Left forelimb (tissue), 1 donor: ENCODE measurements at regions not wholly inside any gene's neighbourhood (a gene's known extent, or its start where the extent isn't known, plus 50 kb on each side); places are given as distances from the start of the nearest gene placed in this dataset.
"Not testable (repeated sequence)": the region's sequence is repeated elsewhere in the genome, so short reads cannot be mapped to it uniquely, and the experiment has no call there.

Experiments used
- DNase-seq: peaks from one replicate; pipeline ENCODE4 v3.0.0-alpha.2; 2018; ENCODE audit warnings: low spot score

DNA sequence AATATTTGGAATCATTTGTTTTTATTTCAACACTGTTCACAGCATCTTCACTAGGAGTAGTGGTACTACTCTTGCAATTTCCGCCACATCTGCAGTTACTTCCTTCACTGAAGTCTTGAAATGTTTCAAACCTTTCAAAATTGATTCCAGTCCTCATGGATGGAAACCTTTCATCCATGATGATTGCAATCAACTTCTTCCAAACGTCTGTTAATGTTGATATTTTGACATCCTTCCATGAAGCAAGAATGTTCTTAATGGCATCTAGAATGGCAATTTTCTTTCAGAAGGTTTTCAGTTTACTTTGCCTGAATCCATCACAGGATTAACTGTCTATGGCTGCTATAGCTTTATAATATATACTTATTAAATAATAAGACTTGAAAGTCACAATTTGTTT, 736.8 kb upstream of the CA10 start:
- DNase-seq = no peak

DNA sequence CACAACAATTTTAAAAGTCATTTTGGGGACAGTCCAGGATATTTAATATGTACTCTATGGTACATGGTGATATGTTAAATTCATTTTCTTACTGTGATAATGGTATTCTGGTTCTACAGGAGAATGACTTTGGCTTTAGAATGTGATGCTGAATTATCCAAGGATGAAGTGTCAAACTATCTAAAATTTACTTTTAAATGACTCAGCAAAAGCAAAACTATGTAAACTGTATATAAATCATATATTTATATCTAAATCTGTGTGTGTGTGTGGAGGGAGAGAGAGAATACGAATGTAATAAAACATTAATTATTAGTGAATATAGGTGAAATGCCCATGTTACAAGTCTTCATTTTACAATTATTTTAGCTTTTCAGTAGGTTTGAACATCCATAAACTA, 733.8 kb upstream of the CA10 start:
- DNase-seq = no peak

DNA sequence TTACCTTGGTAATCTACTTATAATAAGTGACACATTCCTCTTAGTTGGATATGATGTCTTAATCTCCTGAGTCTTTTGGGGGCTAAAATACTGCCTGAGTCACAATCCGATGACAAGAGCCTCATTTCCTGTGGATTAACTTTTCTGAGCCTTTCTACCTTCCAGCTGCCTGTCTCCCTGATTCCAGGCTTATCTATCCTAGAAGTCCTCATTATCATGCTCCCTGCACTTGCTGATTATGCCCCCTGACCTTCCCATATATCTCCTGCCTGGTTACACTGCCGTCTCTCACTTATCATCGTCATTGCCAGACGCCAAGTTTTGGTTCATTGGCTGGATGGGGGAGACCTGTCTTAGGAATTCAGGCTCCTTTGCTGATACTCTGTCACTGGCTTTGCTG, 727.4 kb upstream of the CA10 start:
- DNase-seq = no peak

DNA sequence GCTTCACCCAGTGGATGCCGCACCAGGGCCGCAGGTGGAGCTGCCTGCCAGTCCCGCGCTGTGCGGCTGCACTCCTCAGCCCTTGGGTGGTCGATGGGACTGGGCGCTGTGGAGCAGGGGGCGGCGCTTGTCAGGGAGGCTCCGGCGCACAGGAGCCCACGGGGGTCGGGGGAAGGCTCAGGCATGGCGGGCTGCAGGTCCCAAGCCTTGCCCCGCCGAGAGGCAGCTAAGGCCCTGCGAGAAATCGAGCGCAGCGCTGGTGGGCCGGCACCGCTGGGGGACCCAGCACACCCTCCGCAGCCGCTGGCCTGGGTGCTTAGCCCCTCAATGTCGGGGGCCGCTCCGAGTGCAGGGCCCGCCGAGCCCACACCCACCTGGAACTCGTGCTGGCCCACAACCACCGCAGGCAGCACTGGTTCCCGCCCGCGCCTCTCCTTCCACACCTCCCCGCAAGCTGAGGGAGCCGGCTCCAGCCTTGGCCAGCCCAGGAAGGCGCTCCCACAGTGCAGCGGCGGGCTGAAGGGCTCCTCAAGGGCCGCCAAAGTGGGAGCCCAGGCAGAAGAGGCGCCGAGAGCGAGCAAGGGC, 725.5 kb upstream of the CA10 start:
- not testable (repeated sequence) for DNase-seq

DNA sequence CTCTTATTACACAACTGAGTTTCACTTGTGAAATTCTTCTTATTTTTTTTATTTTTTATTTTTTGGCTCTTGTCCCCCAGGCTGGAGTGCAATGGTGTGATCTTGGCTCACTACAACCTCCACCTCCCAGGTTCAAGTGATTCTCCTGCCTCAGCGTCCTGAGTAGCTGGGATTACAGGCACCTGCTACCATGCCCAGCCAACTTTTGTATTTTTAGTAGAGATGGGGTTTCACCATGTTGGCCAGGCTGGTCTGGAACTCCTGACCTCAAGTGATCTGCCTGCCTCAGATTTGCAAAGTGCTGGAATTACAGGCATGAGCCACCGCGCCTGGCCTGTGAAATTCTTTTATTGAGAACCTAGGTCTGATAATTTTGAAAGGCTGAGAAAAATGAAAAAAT, 688.3 kb upstream of the CA10 start:
- not testable (repeated sequence) for DNase-seq

DNA sequence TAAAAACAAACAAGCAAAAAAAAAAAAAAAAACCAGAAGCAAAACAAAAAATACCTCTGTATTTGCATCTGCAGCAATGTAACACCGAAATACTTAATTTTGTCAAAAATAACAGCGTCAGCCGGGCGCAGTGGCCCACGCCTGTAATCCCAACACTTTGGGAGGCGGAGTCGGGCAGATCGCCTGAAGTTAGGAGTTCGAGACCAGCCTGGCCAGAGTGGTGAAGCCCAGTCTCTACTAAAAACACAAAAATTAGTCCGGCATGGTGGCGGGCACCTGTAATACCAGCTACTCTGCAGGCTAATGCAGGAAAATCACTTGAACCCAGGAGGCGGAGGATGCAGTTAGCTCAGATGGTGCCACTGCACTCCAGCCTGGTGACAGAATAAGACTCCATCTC, 683.5 kb upstream of the CA10 start:
- no peak for DNase-seq

DNA sequence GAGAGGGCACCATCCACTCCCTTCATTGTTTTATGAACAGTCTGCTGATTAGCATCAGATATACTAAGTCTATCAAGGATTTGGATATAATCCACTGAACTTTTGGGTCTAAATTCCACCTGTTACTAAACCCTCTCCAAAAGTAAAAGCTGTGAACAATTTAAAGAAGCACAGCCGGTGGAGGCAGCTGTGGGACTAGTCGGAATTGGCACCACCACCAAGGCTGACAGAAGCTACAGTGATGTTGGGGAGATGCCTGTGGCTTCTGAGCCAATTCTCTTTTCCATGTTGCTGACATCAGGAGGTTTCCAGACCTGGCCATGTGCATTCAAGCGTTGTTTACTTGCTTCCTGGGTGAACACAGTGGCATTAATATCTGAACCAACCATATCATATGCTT, 679.0 kb upstream of the CA10 start:
- no peak for DNase-seq

DNA sequence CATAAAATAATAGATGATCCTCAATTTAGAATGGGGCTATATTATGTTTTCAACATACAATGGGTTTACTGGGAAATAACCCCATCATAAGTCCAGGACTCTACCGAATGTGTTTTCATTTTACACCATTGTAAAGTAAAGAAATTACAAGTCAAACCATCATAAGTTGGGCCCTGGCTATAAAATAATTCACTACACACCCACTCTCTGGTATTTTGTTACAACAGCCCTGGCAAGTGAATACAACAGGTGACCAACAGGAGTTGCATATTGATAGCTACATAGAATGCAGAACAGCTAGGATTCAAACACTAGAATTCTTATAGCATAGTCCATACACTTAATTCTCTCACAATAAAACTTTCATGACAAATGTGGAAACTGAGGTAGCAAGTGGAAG, 673.0 kb upstream of the CA10 start:
- no peak for DNase-seq

DNA sequence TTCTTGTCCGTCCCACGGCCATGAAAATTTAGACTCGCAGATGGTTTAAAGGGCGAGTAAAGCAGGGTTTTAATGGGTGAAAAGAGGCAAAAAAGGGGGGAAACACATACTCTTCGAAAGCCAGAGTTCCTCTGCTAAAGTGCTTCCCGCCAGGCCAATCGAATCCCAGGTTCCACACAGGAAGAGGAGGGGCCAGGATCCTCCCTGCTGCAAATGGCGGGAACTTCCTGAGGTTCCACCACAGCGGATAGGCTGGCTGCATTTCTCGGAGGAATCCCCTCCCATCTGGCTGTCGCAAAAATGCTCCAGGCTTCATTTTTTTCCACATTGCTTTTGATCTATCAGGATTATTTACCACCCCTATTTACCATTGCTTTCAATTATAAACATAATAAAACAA, 670.1 kb upstream of the CA10 start:
- DNase-seq = no peak

DNA sequence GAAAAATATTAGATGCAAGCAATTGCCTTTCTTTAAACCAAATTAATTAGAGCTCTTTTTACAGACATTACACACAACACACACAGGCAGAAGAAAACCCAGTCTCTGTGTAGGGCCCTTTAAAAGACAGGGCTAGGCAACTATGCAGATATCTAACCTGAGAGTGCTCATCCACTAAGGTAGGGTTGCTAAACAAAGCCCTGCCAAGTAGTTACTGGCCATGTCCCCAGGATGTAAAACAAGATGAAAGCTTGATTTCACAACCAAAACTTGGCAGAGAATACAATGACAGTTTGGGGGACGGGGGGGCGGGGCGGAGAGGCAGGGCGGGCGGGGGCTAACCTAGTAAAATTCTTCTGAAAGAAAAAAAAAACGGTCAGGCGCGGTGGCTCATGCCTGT, 669.0 kb upstream of the CA10 start:
- no peak for DNase-seq

DNA sequence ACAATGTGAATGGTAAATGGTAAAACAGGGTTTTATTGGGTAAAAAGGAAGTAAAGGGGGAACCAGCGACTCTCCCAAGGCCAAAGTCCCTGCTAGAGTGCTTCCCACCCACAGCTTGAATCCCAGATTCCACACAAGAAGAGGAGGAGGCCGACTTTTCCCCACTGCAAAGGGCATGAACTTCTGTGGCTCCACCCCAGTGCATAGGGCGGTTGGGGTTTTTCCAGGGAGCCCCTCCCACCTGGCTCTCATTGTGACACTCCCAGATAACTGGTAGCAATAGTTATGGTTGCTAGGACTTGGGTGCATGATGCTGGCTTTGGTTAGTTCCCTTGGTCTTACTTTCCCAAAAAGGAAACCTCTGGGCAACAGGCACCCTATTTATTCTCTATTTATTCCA, 666.0 kb upstream of the CA10 start:
- DNase-seq = no peak

DNA sequence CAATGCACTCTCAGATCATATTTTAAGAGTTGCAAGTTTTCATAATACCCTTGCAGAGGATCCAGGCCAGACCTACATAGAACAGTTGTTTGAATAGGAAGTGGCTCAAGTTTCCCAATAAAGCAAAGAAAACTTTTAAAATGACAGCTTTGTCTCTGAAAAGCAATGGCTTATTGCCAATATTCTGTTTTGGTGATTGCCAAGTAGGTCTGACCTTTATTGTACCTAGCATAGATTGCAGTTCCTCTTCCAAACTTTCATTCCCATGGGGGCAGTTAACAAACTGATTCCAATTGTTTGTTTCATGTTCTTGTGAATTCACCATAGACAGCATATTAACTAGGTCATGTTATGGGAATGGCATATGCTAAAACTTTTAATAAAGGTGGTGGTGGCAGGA, 664.6 kb upstream of the CA10 start:
- DNase-seq = no peak

DNA sequence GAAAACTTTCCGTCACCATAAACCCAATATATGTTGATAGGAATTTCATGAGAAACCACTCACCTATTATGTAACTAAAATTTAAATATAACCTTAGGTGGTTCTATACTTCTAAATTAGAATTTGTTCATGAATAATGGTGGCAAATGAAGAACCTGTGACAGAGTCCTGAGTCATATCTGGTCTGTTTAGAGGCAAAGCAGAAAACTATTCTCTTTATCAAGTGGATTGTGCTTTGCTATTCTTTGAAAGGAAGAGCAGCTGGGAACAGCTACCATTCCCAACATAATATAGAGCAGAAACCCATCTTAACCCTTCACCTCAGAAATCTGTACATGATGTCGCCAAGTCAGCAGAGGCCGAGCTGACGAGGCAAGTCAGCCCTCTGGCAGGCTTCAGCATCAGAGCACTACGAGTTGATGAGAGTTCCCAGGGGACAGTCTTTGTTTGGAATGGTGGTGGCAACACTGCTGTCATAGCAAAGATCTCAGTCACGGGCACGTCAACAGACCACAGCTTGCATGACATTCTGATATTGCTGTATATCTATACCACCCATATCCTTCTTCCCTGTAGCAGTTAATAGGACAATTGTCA, 631.9 kb upstream of the CA10 start:
- no peak for DNase-seq

DNA sequence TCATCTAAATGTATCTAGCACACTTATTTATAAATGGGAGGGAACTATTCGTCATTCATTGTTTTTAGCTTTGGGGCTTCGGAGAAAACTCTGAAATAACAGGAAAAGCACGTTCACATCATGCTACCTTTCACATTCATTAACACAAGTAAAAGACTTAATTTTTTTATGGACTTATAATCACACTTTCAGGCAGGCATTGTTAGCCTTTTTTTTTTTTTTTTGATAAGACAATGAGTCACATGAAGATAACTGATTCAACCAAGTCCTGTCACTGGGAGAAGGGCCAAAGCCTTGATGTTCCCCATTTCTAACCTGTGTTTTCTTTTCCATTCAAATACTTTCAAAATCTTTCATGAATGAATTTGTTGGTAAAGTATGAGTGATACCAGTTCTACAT, 631.3 kb upstream of the CA10 start:
- no peak for DNase-seq

DNA sequence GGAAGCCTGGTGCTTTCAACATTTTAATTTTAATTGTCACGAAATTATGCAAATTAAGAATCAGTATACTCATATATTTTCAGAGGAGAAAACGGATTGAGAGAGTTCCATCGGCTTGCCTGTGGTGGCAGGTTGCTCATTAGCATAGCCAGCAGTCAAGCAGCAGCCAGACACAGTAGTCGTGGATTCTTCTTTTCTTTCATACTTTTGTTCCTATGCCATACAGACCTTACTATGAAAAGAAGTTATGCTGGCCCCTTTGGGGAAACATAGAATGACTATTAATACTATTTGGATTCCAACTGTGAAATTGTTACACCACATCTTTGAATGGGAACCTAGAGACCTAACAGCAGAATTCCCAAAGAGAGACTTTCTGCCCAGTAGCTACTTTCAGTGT, 617.7 kb upstream of the CA10 start:
- no peak for DNase-seq

DNA sequence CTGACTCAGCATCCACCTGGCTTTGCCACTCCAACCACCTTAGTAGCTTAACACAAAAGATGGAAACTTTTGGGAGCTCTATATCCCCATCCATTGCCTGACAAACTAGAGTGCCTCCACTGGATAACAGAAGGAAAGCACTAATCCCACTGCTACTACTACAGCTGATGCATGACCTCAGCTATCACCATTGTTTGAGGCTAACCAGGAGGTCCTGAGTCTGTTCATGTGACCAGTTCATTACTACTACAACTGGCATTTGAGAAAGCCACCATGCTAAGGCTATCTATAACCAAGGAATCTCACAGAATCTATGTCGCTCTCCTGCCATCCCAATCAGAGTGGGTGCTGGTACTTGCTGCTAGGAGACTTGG, 604.3 kb upstream of the CA10 start:
- no peak for DNase-seq

DNA sequence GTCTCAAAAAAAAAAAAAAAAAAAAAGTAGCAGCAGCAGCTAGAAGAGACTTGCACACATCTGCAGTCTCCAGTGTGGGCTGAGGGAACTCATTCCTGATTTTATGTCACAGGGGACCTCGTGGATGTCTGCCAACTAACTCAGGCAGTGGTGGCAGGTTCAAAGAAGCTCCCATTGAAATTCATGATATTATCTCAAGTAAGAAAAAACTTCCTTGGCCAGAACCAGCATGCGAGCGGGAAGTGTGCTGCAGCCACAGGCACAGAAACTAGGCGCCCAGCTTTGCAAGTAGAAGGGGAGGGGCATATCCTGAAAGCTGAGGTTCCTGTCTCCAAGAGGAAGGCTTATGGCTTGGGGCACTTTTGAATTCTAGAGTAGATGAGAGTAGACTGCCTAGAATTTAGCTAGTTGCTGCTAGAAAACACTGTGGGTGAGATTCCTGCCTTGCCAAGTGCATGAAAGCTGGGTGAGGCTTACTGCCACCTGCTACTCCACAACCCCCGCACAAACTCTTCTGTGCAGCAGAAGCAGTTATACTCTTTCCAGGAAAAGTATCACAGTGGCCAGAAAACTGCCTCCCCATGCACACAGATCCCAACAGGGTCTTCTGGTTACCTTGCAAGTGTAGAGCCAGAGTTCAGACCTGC, 603.8 kb upstream of the CA10 start:
- DNase-seq = no peak

DNA sequence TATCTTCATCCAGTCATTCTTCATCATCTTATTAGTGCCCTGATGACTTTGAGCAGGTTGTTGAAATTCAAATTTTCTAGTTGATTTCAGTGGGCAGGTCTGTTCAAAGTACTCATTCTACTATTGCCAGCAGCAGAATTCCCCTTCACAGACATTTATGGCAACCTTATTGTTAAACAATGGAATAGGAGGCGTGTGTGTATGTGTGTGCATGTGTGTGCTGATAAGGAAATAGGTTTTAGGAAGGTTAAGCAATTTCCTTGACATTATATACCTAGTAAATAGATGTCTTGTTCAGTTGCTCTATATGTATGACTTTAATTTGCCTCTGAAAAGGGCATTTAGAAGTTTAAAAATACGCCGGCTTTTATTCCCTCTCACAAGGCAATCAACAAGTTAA, 601.4 kb upstream of the CA10 start:
- no peak for DNase-seq

DNA sequence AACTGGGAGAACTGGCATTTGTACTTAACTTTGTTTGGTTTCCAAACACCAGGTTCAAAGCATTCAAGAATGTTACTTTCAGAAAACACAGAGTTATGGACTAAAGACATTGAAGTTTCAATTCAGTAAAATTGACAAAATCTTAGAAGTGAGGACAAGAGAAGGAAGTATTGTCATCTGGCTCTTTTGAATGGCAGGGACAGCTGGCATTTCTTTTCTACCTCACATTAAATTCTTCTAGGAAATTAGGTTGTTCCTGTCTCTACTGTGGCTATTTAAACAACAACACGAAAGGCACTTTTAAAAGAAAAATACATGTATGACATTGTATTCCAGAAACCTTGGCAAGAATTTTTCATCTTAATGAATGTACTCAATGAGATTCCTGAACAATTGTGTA, 600.0 kb upstream of the CA10 start:
- no peak for DNase-seq

DNA sequence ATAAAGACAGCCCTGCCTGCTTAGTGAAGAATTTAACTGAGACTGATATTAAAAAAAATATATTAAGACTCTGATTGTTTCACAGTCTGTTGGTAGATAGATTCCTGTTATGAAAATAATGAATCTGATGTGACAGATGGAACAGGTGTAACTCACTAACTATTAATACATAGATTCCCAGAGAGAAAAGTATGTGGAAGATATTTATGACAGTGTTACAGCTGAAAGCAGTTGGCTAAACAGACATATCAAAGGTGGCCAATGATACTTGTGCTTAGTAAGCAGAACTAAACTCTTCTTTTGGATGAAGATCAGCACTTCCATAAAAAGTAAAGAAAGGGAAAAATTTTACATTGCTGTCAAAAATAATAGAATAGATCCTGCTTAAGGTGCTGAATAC, 598.2 kb upstream of the CA10 start:
- no peak for DNase-seq

DNA sequence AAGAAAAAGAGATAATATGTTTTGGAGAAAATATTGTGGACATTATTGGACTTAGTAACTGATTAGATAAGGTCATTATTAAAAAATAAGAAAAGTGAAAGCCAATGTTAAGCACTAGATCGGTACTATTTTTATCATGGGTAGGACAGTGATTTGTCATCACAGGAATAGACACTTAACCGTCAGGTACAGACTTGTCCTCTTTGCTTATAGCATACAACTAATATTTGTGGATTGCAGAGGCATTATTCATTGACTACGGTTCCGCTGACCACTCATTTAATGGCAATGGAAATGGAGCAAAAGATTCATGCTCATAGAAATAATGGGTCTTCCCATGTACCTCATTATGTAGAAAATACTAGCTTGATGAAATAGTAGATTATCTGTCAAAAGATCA, 596.3 kb upstream of the CA10 start:
- no peak for DNase-seq

DNA sequence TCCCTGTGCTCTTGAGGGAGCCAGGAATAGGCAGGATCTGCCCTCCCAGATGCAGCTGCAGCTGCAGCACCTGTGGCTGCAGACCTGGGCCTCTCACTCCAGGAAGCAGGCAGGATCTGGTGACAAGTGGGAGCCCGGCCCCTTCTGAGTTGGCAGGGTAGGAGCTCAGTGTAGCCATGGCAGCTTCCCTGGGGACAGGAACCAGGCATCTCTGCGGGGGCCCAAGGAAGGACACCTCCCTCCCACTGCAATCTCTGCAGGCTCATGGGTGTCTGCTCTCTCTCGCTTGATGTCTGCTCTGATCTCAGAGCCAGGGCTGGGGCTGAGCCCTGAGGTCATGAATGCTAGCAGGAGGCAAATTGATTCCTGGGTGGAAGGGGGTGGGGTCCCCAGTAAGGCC, 592.5 kb upstream of the CA10 start:
- DNase-seq = no peak

DNA sequence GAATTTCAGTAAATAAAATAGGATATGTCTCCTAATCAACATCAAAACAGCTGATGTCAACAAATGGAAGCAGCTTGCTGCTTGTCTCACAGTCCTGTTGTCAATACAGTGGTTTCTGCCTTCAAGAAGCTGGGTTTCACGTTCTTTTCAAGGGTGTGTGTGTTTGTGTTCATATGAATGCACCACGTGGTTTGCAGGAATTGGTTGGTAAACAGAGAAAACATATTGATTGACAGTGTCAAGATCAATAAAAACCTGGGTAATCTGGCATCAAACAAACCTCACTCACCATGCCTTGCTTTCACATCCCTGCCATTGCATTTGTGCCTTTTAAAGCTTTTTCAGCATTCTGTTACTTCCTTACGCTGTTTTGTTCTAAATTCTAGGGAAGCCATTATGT, 585.7 kb upstream of the CA10 start:
- no peak for DNase-seq

DNA sequence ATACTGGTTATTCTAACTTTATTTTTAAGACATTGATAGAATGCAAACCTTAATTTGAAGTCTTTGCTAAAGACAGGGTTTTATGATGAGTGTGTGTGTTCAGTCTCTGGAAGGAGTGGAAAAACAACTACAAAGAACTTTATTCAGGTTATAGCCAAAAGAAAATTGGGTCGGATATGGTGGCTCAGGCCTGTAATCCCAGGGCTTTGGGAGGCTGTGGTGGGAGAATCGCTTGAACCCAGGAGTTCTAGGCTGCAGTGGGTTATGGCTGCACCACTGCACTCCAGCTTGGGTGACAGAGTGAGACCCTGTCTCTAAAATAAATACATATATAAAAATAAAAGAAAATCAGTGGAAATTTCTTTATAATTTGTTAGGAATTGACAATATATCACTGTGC, 581.5 kb upstream of the CA10 start:
- DNase-seq = no peak
